Brain microvascular endothelial cell (primary cell): ENCODE measurements at regions not wholly inside any gene's neighbourhood (a gene's known extent, or its start where the extent isn't known, plus 50 kb on each side); places are given as distances from the start of the nearest gene placed in this dataset.

ENCODE experiments used
- DNase-seq: peaks from one replicate; pipeline ENCODE4 v3.0.0-alpha.2; 2020
- H3K27ac ChIP-seq: fragments of 250-450 bp; sonication (Bioruptor Pico); 2 replicates; pipeline ENCODE4 v1.5.1; 2020; ENCODE audit warnings: mild to moderate bottlenecking, moderate library complexity
- H3K27me3 ChIP-seq: fragments of 250-450 bp; sonication (Bioruptor Pico); replicated peaks from 2 replicates; pipeline ENCODE4 v1.5.1; 2020; ENCODE audit warnings: mild to moderate bottlenecking
- H3K36me3 ChIP-seq: fragments of 250-450 bp; sonication (Bioruptor Pico); replicated peaks from 2 replicates; pipeline ENCODE4 v1.5.1; 2020; ENCODE audit warnings: mild to moderate bottlenecking
- H3K4me3 ChIP-seq: 2 replicates; pipeline ENCODE4 v1.5.1; 2011; ENCODE audit warnings: low read depth, mild to moderate bottlenecking, control low read depth, low read length, moderate library complexity
- CTCF ChIP-seq: IDR thresholded peaks from 2 replicates; pipeline ENCODE4 v1.5.1; 2011; ENCODE audit warnings: low read depth, mild to moderate bottlenecking, moderate library complexity, low read length, control low read depth, inconsistent platforms; ENCODE audit errors: missing control alignments
- in situ Hi-C: cut with HindIII; loops from 2 replicates; pipeline ENCODE4 v1.10.0; 2017; ENCODE audit warnings: low sequenced_read_pairs, low pct_ligation_motif_present

DNA sequence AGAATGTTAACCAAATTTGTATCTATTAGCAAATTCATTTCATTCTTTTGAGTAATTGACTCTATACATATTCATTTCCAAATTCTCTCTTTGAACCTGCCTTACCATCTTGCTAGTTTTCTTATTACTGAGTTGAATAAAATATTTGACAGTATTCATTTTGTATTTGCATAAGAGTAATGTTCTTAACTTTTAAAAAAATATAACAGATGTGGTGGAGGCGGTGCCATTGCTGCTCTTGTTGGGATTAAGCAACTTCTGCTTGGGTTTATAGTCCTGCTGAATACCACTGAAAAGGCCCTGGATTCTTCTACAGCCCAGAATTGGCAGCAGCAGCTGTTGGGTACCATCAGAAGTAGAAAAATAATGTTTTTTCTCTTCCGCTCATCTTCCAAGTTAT is 148.9 kb upstream of the PEX5L start:
- in situ Hi-C loops, result no loop called here
- Histone ChIP-seq H3K4me3 (no peak overlapping the region), H3K27me3 (no peaks in the 10 kb centered on the region), H3K36me3 (no peaks in the 10 kb centered on the region), H3K27ac (no peak overlapping the region)
- DNase-seq, result no peak
- TF ChIP-seq CTCF, result no peak

GRCh38 chr3:180188512-180189309 is 152.0 kb upstream of the PEX5L start:
- no peak for TF ChIP-seq CTCF
- in situ Hi-C loops, result no loop called here
- H3K4me3 ChIP-seq, result no peak overlapping the region
- no peak for DNase-seq
- no peaks in the 10 kb centered on the region for H3K36me3 ChIP-seq
- H3K27ac ChIP-seq, result no peak overlapping the region
- H3K27me3 ChIP-seq, result no peaks in the 10 kb centered on the region

- DNase-seq, result no peak
- Histone ChIP-seq H3K27me3 (no peaks in the 10 kb centered on the region), H3K4me3 (no peak overlapping the region), H3K36me3 (no peaks in the 10 kb centered on the region), H3K27ac (no peak overlapping the region)
- in situ Hi-C loops, result no loop called here
- TF ChIP-seq CTCF, result no peak
Observed at GRCh38 chr3:180189310-180189648, 152.5 kb upstream of the PEX5L start.

DNA sequence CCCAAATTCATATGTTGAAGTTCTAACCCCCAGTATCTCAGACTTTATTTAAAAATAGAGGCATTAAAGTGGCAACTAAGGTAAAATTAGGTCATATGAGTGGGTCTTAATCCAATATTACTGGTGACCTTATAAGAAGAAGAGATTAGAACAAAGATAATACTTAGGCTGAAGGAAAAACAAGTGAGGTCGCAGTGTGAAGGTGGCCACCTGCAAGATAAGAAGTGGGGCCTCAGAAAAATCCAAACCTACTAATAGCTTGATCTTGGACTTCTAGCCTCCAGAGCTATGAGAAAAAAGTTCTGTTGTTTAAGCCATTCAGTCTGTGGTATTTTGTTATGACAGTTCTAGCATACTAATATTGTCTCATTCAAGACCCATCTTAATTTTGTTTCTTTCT is 159.9 kb upstream of the PEX5L start:
- Histone ChIP-seq H3K36me3 (no peaks in the 10 kb centered on the region), H3K27me3 (no peaks in the 10 kb centered on the region), H3K4me3 (no peak overlapping the region), H3K27ac (no peak overlapping the region)
- no peak for TF ChIP-seq CTCF
- in situ Hi-C loops, result no loop called here
- DNase-seq, result no peak

GRCh38 chr3:180199417-180199995 is 162.8 kb upstream of the PEX5L start:
- DNase-seq, result no peak
- H3K36me3 ChIP-seq, result no peaks in the 10 kb centered on the region
- TF ChIP-seq CTCF, result no peak
- no peak overlapping the region for H3K4me3 ChIP-seq
- H3K27me3 ChIP-seq, result no peaks in the 10 kb centered on the region
- H3K27ac ChIP-seq, result no peak overlapping the region
- in situ Hi-C loops, result no loop called here

DNA sequence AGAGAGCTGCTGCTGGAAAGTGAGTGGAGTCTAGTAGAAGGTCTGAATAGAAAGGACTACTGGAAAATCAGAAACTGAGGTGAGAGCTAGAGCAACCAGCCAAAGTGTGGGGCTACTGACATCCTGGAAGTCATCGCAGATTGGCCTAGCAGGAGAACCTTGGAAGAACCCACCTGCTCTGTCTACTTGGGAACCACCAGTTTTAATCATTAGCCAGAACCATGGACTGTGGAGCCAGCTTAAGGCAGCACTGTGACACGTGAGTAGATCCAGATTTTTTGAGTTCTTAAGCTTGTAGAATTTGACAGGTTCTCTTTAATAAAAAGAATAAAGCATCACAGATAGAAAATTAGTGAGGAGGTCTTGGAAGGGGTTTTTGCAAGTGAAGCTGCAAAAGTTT is 179.1 kb upstream of the PEX5L start:
- Histone ChIP-seq H3K4me3 (no peak overlapping the region), H3K36me3 (no peaks in the 10 kb centered on the region), H3K27me3 (no peaks in the 10 kb centered on the region), H3K27ac (no peak overlapping the region)
- no peak for DNase-seq
- TF ChIP-seq CTCF, result no peak
- in situ Hi-C loops, result no loop called here
